ENCODE measurements at regions not wholly inside any gene's neighbourhood (a gene's known extent, or its start where the extent isn't known, plus 50 kb on each side); places are given as distances from the start of the nearest gene placed in this dataset.

DNA sequence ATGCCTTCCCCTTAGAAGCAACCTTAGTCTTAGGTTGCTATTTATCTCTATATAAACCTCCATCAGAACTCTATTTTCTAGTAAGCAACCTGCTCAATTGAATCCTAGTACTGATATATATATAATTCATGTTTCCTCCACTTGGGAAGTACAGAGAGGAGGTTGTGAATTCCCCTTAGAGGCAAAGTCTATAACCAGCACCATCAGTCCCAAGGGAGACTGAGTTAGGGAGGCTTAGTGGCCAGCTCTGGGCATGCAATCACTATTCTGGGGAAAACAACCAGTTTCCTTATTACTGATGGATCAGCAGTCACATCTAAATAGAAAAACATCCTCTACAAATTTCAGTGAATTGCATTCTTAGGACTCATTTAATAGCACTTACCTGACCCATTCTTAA is 489.1 kb downstream of the RMST start:
- no peaks in the 10 kb centered on the region for H3K27me3 ChIP-seq (replicated peaks in 1 of 7)
- H3K4me1 ChIP-seq = no peaks in the 10 kb centered on the region
- intact Hi-C loops (cut with DNase I; ENCODE audit: low total_unique reads) = no loop called here
- no peak overlapping the region for H3K4me3 ChIP-seq
- H3K27ac ChIP-seq = no peak overlapping the region
- H3K9me3 ChIP-seq = peaks cover 0 to 15% (median 1%) of the 10 kb centered on the region in 8 donors
- no peaks in the 10 kb centered on the region for H3K36me3 ChIP-seq
- DNase-seq = no peak
- TF ChIP-seq CTCF (IDR thresholded peaks at IDR 0.05 in 8 of 11, conservative IDR thresholded peaks at IDR 0.05 in 3 of 11) (no peak), POLR2AphosphoS5 (IDR thresholded peaks at IDR 0.05) (no peak), POLR2A (IDR thresholded peaks at IDR 0.05) (no peak)

GRCh38 chr12:97957109-97957508 is 494.5 kb downstream of the RMST start:
- WGBS, 5 donors = 78 to 88% (median 81%) methylated on average over 1 of the region's 1 CpG
- intact Hi-C loops (cut with DNase I; ENCODE audit: low total_unique reads) = no loop called here

GRCh38 chr12:97960225-97960624 is 497.6 kb downstream of the RMST start:
- intact Hi-C loops (cut with DNase I; ENCODE audit: low total_unique reads) = no loop called here
- no peak for TF ChIP-seq POLR2A (IDR thresholded peaks at IDR 0.05)
- TF ChIP-seq POLR2AphosphoS5 (IDR thresholded peaks at IDR 0.05) = no peak
- no peak for TF ChIP-seq CTCF (IDR thresholded peaks at IDR 0.05 in 8 of 11, conservative IDR thresholded peaks at IDR 0.05 in 3 of 11)
- Histone ChIP-seq H3K27ac (no peak overlapping the region), H3K4me1 (no peaks in the 10 kb centered on the region), H3K4me3 (no peak overlapping the region), H3K36me3 (no peaks in the 10 kb centered on the region), H3K9me3 (peaks cover 0 to 28% (median 13%) of the 10 kb centered on the region in 8 donors), H3K27me3 (replicated peaks in 1 of 7) (no peaks in the 10 kb centered on the region)
- 46 to 79% (median 75%) methylated on average over 3 of the region's 3 CpGs for WGBS, 5 donors
- no peak for DNase-seq

More at GRCh38 chr12:97957109-97957508, 494.5 kb downstream of the RMST start:
- H3K9me3 ChIP-seq = peaks cover 0 to 30% (median 13%) of the 10 kb centered on the region in 8 donors
- no peaks in the 10 kb centered on the region for H3K27me3 ChIP-seq (replicated peaks in 1 of 7)
- no peaks in the 10 kb centered on the region for H3K4me1 ChIP-seq
- H3K36me3 ChIP-seq = no peaks in the 10 kb centered on the region
- H3K4me3 ChIP-seq = no peak overlapping the region
- no peak for TF ChIP-seq POLR2A (IDR thresholded peaks at IDR 0.05)
- TF ChIP-seq CTCF (IDR thresholded peaks at IDR 0.05 in 8 of 11, conservative IDR thresholded peaks at IDR 0.05 in 3 of 11) = no peak
- TF ChIP-seq POLR2AphosphoS5 (IDR thresholded peaks at IDR 0.05) = no peak
- no peak for DNase-seq
- H3K27ac ChIP-seq = no peak overlapping the region

DNA sequence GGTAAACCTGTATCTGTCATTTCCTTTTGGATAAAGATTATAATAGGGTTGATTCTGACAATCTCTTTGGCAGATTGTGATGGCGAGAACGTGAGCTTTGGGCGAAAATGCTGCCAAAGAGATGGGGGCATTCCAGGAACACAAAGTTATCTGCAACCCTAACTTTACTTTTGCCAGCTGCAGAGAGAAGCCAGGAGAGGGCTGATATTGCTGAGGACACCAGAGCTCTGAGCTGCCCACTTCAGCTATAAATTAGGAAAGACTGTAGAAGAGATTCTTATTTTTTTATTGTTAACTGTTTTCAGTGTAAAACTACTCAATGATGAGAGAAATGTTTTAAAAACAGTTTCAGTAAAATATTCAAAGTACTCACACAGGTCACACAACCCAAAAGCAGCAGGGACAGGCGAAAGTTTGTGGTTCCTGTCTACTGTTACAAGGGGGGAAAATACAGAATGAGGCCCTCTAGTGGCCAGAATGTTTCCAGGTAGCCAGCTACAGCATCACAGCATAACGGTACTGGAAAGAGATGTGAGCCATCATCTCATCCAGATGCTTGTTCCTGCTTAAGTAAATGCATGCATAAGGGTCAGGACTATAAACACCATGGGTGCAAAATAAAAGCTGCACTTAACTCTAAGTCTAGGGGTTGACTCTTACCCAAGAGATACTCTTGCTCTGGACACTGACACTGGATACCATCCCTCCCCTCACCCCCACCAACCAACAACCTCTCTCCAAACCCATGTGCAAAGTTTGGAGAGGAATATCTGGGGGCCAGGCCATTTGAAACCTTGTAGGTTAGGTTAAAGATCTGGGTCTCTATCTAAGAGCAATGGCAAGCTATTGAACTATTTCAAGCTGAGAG is 498.4 kb downstream of the RMST start:
- no peak overlapping the region for H3K4me3 ChIP-seq
- no peak overlapping the region for H3K27ac ChIP-seq
- H3K27me3 ChIP-seq (replicated peaks in 1 of 7) = no peaks in the 10 kb centered on the region
- H3K4me1 ChIP-seq = no peaks in the 10 kb centered on the region
- 58 to 64% (median 64%) methylated on average over 5 of the region's 5 CpGs for WGBS, 5 donors
- intact Hi-C loops (cut with DNase I; ENCODE audit: low total_unique reads) = no loop called here
- peaks cover 0 to 22% (median 13%) of the 10 kb centered on the region in 8 donors for H3K9me3 ChIP-seq
- H3K36me3 ChIP-seq = no peaks in the 10 kb centered on the region
- DNase-seq = no peak
- TF ChIP-seq POLR2A (IDR thresholded peaks at IDR 0.05) (no peak), CTCF (IDR thresholded peaks at IDR 0.05 in 8 of 11, conservative IDR thresholded peaks at IDR 0.05 in 3 of 11) (peak in 8 of 11 experiments; percentile 4 to 60 (median 48))

Data from spleen (tissue), 11 donors.